Fibroblast of pulmonary artery (primary cell): ENCODE measurements at regions not wholly inside any gene's neighbourhood (a gene's known extent, or its start where the extent isn't known, plus 50 kb on each side); places are given as distances from the start of the nearest gene placed in this dataset.
"Not testable (repeated sequence)": the region's sequence is repeated elsewhere in the genome, so short reads cannot be mapped to it uniquely, and the experiment has no call there.

Experiments
- DNase-seq: peaks from one replicate; pipeline ENCODE4 v3.0.0-alpha.2; 2010; ENCODE audit warnings: low read depth
- H3K4me3 ChIP-seq: replicated peaks from 2 replicates; pipeline ENCODE4 v1.5.1; 2011; ENCODE audit warnings: low read depth, mild to moderate bottlenecking, control low read depth, low read length, moderate library complexity
- CTCF ChIP-seq: IDR thresholded peaks from 2 replicates; pipeline ENCODE4 v1.5.1; 2011; ENCODE audit warnings: mild to moderate bottlenecking, control low read depth, low read length, inconsistent platforms; ENCODE audit errors: missing control alignments

DNA sequence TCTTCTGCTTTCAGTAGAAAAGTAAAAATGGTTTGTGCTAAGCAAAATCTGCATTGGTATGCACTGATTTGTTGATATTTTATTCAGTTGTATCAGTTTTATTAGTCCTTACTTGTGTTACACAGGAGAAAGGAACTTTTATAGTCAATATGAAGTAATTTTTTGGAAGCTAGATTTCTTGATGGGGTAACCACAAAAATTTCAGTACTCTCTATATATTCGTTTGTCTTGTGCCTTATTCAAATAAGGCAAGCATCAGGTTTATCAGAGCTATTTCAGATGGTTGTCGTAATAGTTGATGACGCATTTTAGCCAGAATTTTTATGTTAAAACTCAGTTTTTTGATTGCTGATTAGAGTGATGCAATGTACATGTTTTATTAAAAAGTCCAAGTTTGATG is 50.7 kb upstream of the NIPA1 start:
- DNase-seq = peak; percentile 57
- TF ChIP-seq CTCF = no peak
- no peak overlapping the region for H3K4me3 ChIP-seq

DNA sequence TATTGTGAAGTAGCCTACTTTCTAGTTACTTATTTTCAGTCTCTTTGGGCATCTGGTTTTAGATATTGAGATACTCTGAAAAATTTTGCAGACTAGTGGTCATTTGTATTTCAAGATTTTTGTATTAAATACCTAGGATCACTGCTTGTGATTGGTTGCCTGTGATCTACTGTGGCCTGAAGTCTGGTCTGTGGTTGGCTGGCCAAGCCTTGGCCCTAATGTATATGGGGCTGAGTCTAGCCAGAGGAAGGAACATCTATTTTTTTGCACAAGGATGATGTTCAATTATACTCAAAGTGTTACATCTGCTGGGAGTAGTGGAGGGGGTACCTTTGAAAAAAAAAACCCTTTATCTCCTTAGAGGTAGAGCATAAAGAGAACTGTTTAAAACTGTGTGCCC is 50.2 kb upstream of the NIPA1 start:
- DNase-seq = not testable (repeated sequence)

More for the DNA sequence above, 50.2 kb upstream of the NIPA1 start:
- H3K4me3 ChIP-seq = not testable (repeated sequence)
